ENCODE measurements at regions not wholly inside any gene's neighbourhood (a gene's known extent, or its start where the extent isn't known, plus 50 kb on each side); places are given as distances from the start of the nearest gene placed in this dataset.

DNA sequence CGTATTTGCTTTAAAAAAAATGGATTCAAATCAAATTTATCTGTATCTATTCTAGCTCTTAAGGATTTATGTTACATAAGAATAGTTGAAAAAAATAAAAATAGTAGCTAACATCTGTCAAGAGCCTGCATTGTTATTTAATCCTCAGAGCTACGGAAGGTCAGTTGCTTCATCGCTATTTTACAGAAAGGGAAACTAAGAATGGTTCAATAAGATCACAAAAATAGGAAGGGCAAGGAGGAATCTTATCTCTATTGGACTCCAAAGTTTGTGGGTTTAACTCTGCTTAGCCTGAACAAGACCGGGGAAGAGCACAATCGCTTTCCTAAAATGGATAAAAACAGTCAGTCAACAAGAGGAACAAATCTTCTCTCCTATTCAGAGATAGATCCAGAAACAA, 270.2 kb upstream of the SMIM31 start:
- no peak for DNase-seq (ENCODE audit: low read depth)
- no peak for TF ChIP-seq CTCF (IDR thresholded peaks at IDR 0.05; ENCODE audit: insufficient read depth, low read depth, low read length)
- H3K4me3 ChIP-seq (ENCODE audit: low read depth, low read length), result no peak overlapping the region

- no peak for DNase-seq (ENCODE audit: low read depth)
- H3K4me3 ChIP-seq (ENCODE audit: low read depth, low read length), result no peak overlapping the region
- no peak for TF ChIP-seq CTCF (IDR thresholded peaks at IDR 0.05; ENCODE audit: insufficient read depth, low read depth, low read length)
Measured at GRCh38 chr4:164484551-164484950, 269.4 kb upstream of the SMIM31 start.

GRCh38 chr4:164485136-164485535, 268.8 kb upstream of the SMIM31 start:
- TF ChIP-seq CTCF (IDR thresholded peaks at IDR 0.05; ENCODE audit: insufficient read depth, low read depth, low read length), result no peak
- no peak overlapping the region for H3K4me3 ChIP-seq (ENCODE audit: low read depth, low read length)
- DNase-seq (ENCODE audit: low read depth), result no peak

DNA sequence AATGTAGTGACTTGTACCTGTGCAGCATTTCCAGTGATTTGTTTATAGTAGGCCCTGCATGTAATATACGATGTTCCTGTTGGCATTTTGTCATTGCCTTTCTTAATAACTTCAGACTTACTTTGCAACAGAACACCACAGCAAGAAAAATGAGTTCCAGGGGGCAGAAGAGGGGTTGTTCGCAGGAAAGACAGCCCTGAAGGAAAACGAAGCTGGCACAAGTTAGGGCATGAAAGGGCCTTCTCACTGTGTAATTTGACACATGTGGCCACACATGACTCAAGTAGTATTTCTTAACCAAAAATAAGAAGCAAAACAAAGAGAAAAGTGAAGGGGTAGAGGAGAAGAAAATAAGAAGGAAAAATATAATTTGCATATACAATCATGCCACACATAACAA, 265.8 kb upstream of the SMIM31 start:
- DNase-seq (ENCODE audit: low read depth), result no peak
- no peak for TF ChIP-seq CTCF (IDR thresholded peaks at IDR 0.05; ENCODE audit: insufficient read depth, low read depth, low read length)
- H3K4me3 ChIP-seq (ENCODE audit: low read depth, low read length), result no peak overlapping the region

DNA sequence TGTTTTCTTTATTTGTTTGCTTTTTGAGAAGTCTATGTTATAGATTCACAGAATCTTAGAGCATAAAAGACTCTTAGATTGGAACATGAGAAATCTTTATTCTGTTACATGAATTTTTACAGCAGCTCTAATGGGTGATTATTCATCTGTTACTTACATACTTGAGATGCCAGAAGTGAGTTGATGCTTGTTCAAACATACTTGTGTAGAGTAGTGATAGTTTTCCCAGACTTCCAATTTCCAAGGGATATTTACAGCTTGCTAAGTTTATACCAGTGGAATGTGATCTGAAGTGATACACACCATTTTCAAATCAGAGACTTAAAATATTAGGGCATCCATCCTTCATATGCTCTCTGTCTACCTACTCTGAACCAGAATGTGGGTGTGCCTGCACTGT, 252.9 kb upstream of the SMIM31 start:
- H3K4me3 ChIP-seq (ENCODE audit: low read depth, low read length), result no peak overlapping the region
- TF ChIP-seq CTCF (IDR thresholded peaks at IDR 0.05; ENCODE audit: insufficient read depth, low read depth, low read length), result no peak
- DNase-seq (ENCODE audit: low read depth), result no peak

GRCh38 chr4:164503874-164504273, 250.1 kb upstream of the SMIM31 start:
- TF ChIP-seq CTCF (IDR thresholded peaks at IDR 0.05; ENCODE audit: insufficient read depth, low read depth, low read length), result no peak
- no peak for DNase-seq (ENCODE audit: low read depth)
- H3K4me3 ChIP-seq (ENCODE audit: low read depth, low read length), result no peak overlapping the region

GRCh38 chr4:164508097-164508496, 245.8 kb upstream of the SMIM31 start:
- DNase-seq (ENCODE audit: low read depth), result no peak
- no peak overlapping the region for H3K4me3 ChIP-seq (ENCODE audit: low read depth, low read length)
- TF ChIP-seq CTCF (IDR thresholded peaks at IDR 0.05; ENCODE audit: insufficient read depth, low read depth, low read length), result no peak

Data from fibroblast of villous mesenchyme (primary cell).